ENCODE measurements at regions not wholly inside any gene's neighbourhood (a gene's known extent, or its start where the extent isn't known, plus 50 kb on each side); places are given as distances from the start of the nearest gene placed in this dataset.

DNA sequence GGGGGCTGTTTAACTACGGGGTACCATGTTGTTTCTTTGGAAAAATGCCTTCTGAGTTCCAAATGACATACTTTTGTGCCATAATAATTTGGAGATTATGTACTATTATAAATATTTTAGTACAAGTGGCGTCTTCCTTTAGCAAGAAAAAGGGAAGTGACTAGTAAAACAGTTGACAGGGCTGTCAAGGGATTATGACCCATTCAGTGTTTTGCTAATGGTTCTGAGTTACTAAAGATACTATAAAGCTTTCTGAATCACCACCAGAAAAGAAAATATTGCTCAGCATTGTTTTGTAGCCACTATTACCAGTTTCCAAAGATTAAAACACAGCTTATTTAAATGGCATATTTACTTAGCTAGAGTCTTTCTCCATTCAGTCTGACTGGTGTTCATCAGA lies 334.9 kb downstream of the SNAPC1 start:
- TF ChIP-seq, protein P1, sequence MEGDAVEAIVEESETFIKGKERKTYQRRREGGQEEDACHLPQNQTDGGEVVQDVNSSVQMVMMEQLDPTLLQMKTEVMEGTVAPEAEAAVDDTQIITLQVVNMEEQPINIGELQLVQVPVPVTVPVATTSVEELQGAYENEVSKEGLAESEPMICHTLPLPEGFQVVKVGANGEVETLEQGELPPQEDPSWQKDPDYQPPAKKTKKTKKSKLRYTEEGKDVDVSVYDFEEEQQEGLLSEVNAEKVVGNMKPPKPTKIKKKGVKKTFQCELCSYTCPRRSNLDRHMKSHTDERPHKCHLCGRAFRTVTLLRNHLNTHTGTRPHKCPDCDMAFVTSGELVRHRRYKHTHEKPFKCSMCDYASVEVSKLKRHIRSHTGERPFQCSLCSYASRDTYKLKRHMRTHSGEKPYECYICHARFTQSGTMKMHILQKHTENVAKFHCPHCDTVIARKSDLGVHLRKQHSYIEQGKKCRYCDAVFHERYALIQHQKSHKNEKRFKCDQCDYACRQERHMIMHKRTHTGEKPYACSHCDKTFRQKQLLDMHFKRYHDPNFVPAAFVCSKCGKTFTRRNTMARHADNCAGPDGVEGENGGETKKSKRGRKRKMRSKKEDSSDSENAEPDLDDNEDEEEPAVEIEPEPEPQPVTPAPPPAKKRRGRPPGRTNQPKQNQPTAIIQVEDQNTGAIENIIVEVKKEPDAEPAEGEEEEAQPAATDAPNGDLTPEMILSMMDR (IDR thresholded peaks at IDR 0.05) = no peak
- no peak for TF ChIP-seq EZH2 (IDR thresholded peaks at IDR 0.05; ENCODE audit: borderline replicate concordance, insufficient read depth, low read depth, low read length, poor library complexity, severe bottlenecking)
